Natural killer cell treated with Interleukin-12 subunit alpha and Interleukin-12 subunit beta and Interleukin-15 and Interleukin-18, amount 100 ng/mL, for 72 hours (primary cell): ENCODE measurements at regions not wholly inside any gene's neighbourhood (a gene's known extent, or its start where the extent isn't known, plus 50 kb on each side); places are given as distances from the start of the nearest gene placed in this dataset.

Experiments
- ATAC-seq, 2 donors: fragments of 150-1000 bp; cut with Tn5 transposase in 1 of 2; sonication (Bioruptor Pico), chemical (Tn5 transposase) in 1 of 2; 2 replicates each; pipeline ENCODE4 v1.10.0; 2021
- DNase-seq: peaks from one replicate; pipeline ENCODE4 v3.0.0; 2022; ENCODE audit warnings: low spot score
- H3K27ac Mint-ChIP-seq, 2 donors: 1 replicate in 1 of 2; 2 replicates in 1 of 2; pipeline ENCODE4 v1.8.0; 2022; ENCODE audit warnings: mixed read lengths in 2 of 2, mild to moderate bottlenecking in 1 of 2, moderate library complexity in 1 of 2
- H3K27me3 Mint-ChIP-seq, 2 donors: 1 replicate in 1 of 2; 2 replicates in 1 of 2; pipeline ENCODE4 v1.8.0; 2022; ENCODE audit warnings: mixed read lengths in 2 of 2
- H3K36me3 Mint-ChIP-seq: one replicate; pipeline ENCODE4 v1.8.0; 2022; ENCODE audit warnings: mixed read lengths
- H3K4me1 Mint-ChIP-seq, 2 donors: 1 replicate in 1 of 2; 2 replicates in 1 of 2; pipeline ENCODE4 v1.8.0; 2022; ENCODE audit warnings: low read depth in 2 of 2, mixed read lengths in 2 of 2, mild to moderate bottlenecking in 1 of 2
- H3K4me3 Mint-ChIP-seq: one replicate; pipeline ENCODE4 v1.8.0; 2022; ENCODE audit warnings: mixed read lengths
- H3K9me3 Mint-ChIP-seq: 2 replicates; pipeline ENCODE4 v1.8.0; 2022; ENCODE audit warnings: mixed read lengths

- Mint-ChIP-seq H3K4me3 (no peak overlapping the region), H3K9me3 (no peaks in the 10 kb centered on the region), H3K27ac (no peak overlapping the region), H3K27me3 (peaks cover 5 to 17% of the 10 kb centered on the region in 2 donors), H3K4me1 (no peaks in the 10 kb centered on the region), H3K36me3 (no peaks in the 10 kb centered on the region)
- no peak for DNase-seq
- peak in 1 of 2 donors; percentile 12 for ATAC-seq
These were observed 175.0 kb downstream of the URI1 start for GRCh38 chr19:30116984-30117555.

GRCh38 chr19:30117636-30118145 lies 175.7 kb downstream of the URI1 start:
- no peaks in the 10 kb centered on the region for H3K4me1 Mint-ChIP-seq
- H3K4me3 Mint-ChIP-seq, result no peak overlapping the region
- H3K36me3 Mint-ChIP-seq, result no peaks in the 10 kb centered on the region
- ATAC-seq (no peak), DNase-seq (no peak)
- H3K27me3 Mint-ChIP-seq, result peaks cover 7 to 17% of the 10 kb centered on the region in 2 donors
- no peaks in the 10 kb centered on the region for H3K9me3 Mint-ChIP-seq
- H3K27ac Mint-ChIP-seq, result no peak overlapping the region

GRCh38 chr19:30118221-30118620 lies 176.2 kb downstream of the URI1 start:
- H3K36me3 Mint-ChIP-seq, result no peaks in the 10 kb centered on the region
- no peak for ATAC-seq

GRCh38 chr19:30118760-30119159 lies 176.7 kb downstream of the URI1 start:
- no peaks in the 10 kb centered on the region for H3K36me3 Mint-ChIP-seq
- no peak overlapping the region for H3K27ac Mint-ChIP-seq

More at GRCh38 chr19:30118221-30118620, 176.2 kb downstream of the URI1 start:
- no peak for DNase-seq
- H3K4me3 Mint-ChIP-seq, result no peak overlapping the region
- no peak overlapping the region for H3K27ac Mint-ChIP-seq
- H3K9me3 Mint-ChIP-seq, result no peaks in the 10 kb centered on the region
- H3K27me3 Mint-ChIP-seq, result peaks cover 7 to 17% of the 10 kb centered on the region in 2 donors
- H3K4me1 Mint-ChIP-seq, result no peaks in the 10 kb centered on the region

GRCh38 chr19:30119180-30119908 lies 177.3 kb downstream of the URI1 start:
- H3K27me3 Mint-ChIP-seq, result peaks cover 7 to 13% of the 10 kb centered on the region in 2 donors
- ATAC-seq (no peak), DNase-seq (no peak)
- H3K36me3 Mint-ChIP-seq, result no peaks in the 10 kb centered on the region
- no peaks in the 10 kb centered on the region for H3K4me1 Mint-ChIP-seq
- H3K4me3 Mint-ChIP-seq, result no peak overlapping the region
- no peaks in the 10 kb centered on the region for H3K9me3 Mint-ChIP-seq
- H3K27ac Mint-ChIP-seq, result no peak overlapping the region

More at GRCh38 chr19:30118760-30119159, 176.7 kb downstream of the URI1 start:
- Mint-ChIP-seq H3K9me3 (no peaks in the 10 kb centered on the region), H3K4me3 (no peak overlapping the region), H3K4me1 (no peaks in the 10 kb centered on the region), H3K27me3 (peaks cover 7 to 17% of the 10 kb centered on the region in 2 donors)
- ATAC-seq (no peak), DNase-seq (no peak)

- Mint-ChIP-seq H3K4me1 (no peaks in the 10 kb centered on the region), H3K9me3 (no peaks in the 10 kb centered on the region), H3K27ac (no peak overlapping the region), H3K27me3 (peaks cover 7 to 11% of the 10 kb centered on the region in 2 donors), H3K36me3 (no peaks in the 10 kb centered on the region), H3K4me3 (no peak overlapping the region)
- DNase-seq, result no peak
- ATAC-seq, result no peak
These were observed 178.9 kb downstream of the URI1 start for GRCh38 chr19:30120860-30121484.

GRCh38 chr19:30122431-30122830 lies 180.4 kb downstream of the URI1 start:
- DNase-seq (no peak), ATAC-seq (no peak)
- Mint-ChIP-seq H3K36me3 (no peaks in the 10 kb centered on the region), H3K4me1 (no peaks in the 10 kb centered on the region), H3K9me3 (no peaks in the 10 kb centered on the region), H3K27me3 (peaks cover 7 to 11% of the 10 kb centered on the region in 2 donors), H3K27ac (no peak overlapping the region), H3K4me3 (no peak overlapping the region)

- Mint-ChIP-seq H3K4me3 (no peak overlapping the region), H3K27ac (no peak overlapping the region), H3K36me3 (no peaks in the 10 kb centered on the region), H3K4me1 (no peaks in the 10 kb centered on the region), H3K9me3 (no peaks in the 10 kb centered on the region), H3K27me3 (peaks cover 7 to 11% of the 10 kb centered on the region in 2 donors)
- ATAC-seq, result no peak
- DNase-seq, result no peak
These were observed 181.1 kb downstream of the URI1 start for GRCh38 chr19:30123119-30123518.

GRCh38 chr19:30123611-30124010 lies 181.6 kb downstream of the URI1 start:
- Mint-ChIP-seq H3K27ac (no peak overlapping the region), H3K4me3 (no peak overlapping the region)

GRCh38 chr19:30128211-30128610 lies 186.2 kb downstream of the URI1 start:
- Mint-ChIP-seq H3K27ac (no peak overlapping the region), H3K9me3 (no peaks in the 10 kb centered on the region), H3K4me1 (no peaks in the 10 kb centered on the region), H3K4me3 (no peak overlapping the region), H3K27me3 (peaks cover 0 to 7% of the 10 kb centered on the region in 2 donors), H3K36me3 (no peaks in the 10 kb centered on the region)
- DNase-seq (no peak), ATAC-seq (no peak)

More at GRCh38 chr19:30123611-30124010, 181.6 kb downstream of the URI1 start:
- no peaks in the 10 kb centered on the region for H3K36me3 Mint-ChIP-seq
- ATAC-seq (no peak), DNase-seq (no peak)
- H3K4me1 Mint-ChIP-seq, result no peaks in the 10 kb centered on the region
- peaks cover 7 to 11% of the 10 kb centered on the region in 2 donors for H3K27me3 Mint-ChIP-seq
- H3K9me3 Mint-ChIP-seq, result no peaks in the 10 kb centered on the region

- DNase-seq, result no peak
- Mint-ChIP-seq H3K27ac (no peak overlapping the region), H3K36me3 (no peaks in the 10 kb centered on the region), H3K4me3 (no peak overlapping the region), H3K4me1 (no peaks in the 10 kb centered on the region), H3K9me3 (no peaks in the 10 kb centered on the region), H3K27me3 (peaks cover 4 to 7% of the 10 kb centered on the region in 2 donors)
- no peak for ATAC-seq
These were observed 188.5 kb downstream of the URI1 start for GRCh38 chr19:30130356-30131122.

- Mint-ChIP-seq H3K9me3 (no peaks in the 10 kb centered on the region), H3K27ac (no peak overlapping the region), H3K27me3 (peaks cover 4 to 7% of the 10 kb centered on the region in 2 donors)
These were observed 189.2 kb downstream of the URI1 start for GRCh38 chr19:30131246-30131645.

GRCh38 chr19:30131722-30132291 lies 189.8 kb downstream of the URI1 start:
- ATAC-seq (no peak), DNase-seq (no peak)
- Mint-ChIP-seq H3K36me3 (no peaks in the 10 kb centered on the region), H3K4me3 (no peak overlapping the region), H3K27me3 (peaks cover 4 to 7% of the 10 kb centered on the region in 2 donors), H3K9me3 (no peaks in the 10 kb centered on the region), H3K4me1 (no peaks in the 10 kb centered on the region), H3K27ac (no peak overlapping the region)

More at GRCh38 chr19:30131246-30131645, 189.2 kb downstream of the URI1 start:
- Mint-ChIP-seq H3K4me1 (no peaks in the 10 kb centered on the region), H3K4me3 (no peak overlapping the region), H3K36me3 (no peaks in the 10 kb centered on the region)
- DNase-seq, result no peak
- ATAC-seq, result no peak
